UCSD-AML1 (cell line): ENCODE measurements at regions not wholly inside any gene's neighbourhood (a gene's known extent, or its start where the extent isn't known, plus 50 kb on each side); places are given as distances from the start of the nearest gene placed in this dataset.

ENCODE experiments used
- DNase-seq: peaks from one replicate; lab custom pipeline; 2025; ENCODE audit not compliant: unreplicated experiment; lab: John Stamatoyannopoulos, UW

DNA sequence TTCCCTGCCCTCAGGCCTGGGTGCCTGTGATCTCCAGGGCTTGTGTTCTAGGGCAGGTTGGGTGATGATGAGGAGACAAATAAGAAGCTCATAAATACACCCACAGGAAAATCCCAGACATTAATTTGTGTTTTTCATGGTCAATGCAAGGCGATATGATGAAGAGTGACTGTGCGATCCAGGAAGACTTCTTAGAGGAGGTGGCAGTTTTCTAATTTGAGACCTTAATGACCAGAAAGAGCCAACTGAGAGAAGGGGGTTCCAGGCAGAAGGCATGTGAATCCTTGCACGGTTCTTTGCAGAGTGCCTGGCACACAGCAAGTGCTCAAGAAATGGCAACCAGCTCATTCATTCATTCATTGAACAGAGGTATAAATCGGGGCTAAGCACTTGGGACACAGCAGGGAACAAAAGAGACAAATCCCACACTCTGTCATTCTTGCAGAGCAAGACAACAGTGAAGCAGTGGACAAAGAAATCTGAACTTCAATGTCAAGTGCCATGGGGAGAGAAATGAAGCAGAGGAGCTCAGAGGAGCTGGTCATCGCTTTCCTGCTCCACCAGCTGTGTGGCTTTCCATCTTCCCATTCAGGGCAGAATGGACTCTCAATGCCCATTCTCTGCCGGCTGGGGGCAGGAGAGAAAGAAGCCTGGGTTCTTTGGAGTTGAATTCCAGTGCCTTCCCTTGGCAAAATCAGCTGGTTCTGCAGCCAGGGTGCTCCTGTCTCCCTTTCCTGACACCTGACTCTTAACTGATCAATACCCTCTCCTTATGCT, 128.3 kb downstream of the AACS start:
- DNase-seq = no peak

DNA sequence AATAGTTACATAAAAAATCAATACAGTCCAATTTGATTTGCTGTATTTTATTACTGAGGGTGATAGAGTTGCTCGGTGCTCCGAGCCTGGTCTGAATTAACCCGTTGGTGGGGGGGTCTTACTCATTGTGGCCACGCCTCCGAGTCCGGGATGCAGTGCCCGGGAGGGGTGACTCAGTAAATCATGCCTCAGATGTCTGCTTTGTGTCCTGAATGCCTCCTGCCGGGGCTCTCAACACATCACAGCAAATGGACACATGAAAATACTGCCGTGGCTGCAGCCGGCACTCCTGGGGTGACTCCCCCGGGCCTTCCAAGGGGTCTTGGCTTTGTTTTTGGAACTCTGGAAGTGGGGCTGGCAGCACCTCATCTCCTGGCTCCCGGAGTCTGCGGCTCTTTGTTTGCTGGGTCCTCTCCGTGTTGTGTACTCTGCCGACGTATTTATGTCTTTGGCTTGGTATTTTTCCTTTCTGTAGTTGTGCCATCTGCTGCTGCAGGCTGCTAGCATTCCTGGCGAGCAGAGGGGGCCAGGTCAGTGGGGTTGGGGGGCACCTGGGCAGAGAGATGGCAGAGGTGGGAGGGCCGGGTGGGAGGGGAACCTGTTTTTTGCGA, 129.0 kb downstream of the AACS start:
- no peak for DNase-seq

DNA sequence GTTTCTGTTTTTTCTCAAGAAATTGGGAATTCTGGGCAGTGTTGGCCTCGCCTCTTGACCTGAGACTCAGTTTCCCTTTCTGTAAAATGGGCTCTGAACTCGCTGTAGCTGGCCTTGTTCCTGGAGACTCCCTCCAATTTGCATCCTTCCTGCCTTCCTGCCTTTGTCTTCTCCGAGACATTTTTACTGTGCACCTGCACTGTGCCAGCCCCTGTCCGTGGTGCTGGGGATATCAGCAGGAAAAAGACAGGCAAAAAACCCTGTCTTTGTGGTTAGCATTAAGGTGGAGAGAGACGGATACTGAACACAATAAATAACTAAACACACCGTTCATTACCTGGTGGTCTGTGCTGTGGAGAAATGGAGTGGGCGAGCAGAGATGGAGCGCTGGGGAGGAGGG, 129.8 kb downstream of the AACS start:
- DNase-seq = no peak

DNA sequence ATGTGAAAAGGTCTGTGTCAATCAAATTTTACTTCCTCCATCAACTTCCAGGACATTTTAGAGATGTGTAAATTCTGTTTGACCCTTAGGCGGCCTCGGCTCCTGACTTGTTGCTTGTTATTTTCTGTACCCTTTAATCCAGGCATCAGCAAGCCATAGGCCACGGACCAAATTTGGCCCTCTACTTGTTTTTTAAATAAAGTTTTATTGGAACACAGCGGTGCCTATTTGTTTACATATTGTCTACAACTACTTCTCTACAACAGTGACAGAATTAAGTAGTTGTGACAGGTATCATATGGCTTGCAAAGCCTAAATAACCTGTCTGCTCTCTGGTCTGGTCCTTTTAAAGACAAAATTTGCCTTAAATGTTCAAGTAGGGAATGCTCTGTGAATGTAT, 132.1 kb downstream of the AACS start:
- DNase-seq = no peak

DNA sequence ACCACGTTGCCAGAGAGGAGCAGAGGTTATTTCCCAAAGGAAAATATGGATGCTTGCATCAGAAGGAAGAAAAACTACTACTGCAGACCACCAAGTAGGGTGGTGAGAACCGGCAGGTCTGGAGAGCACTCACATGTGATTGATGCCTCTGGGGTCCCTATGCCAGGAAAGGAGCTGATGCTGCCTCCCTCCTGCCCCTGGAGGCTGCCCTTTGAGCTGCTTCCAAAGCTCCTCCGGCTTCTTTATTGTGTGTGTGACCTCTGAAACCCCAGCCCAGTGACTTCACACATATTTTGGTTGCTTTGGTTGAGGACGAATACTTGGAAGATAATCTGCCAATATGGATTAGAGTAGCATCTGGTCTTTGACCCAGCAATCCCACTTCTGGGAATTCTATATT, 133.4 kb downstream of the AACS start:
- DNase-seq = no peak

DNA sequence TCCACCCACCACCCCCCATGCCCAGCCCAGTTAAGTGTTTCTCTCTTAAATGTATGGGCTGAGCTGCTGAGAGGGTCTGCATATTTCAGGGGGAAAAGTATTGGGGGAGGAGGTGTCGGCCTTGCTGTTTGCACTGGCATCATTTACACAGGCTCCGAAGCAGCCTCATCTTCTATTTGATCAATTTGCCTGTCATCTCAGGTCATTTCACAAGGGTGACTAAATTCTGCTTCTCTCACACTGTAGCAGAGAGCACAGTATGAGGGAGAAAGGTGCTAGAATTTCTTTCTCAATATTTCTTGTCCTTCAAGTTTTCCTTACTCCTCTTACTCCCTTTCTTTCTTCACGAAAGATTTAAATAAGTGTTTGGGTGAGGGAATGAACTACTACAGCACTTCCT, 135.9 kb downstream of the AACS start:
- no peak for DNase-seq

DNA sequence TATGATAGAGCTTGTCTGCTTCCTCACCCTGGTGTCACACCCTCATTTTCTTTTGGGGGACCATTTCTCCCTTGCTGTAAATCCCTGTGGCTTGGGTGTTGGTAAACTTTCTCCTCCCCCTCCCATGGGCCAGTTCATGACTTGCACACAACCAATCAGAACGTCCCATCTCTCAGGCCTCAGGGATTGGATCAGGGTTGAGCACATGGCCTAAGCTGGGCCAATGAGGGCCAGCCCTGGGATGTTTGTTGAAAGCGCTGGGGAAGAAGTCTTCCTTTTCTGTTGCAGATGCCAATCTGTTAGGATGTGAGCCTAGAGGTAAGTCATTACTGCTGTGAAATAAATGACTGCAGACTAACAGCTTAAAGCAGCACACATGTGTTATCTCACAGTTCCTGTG, 136.7 kb downstream of the AACS start:
- DNase-seq = no peak

DNA sequence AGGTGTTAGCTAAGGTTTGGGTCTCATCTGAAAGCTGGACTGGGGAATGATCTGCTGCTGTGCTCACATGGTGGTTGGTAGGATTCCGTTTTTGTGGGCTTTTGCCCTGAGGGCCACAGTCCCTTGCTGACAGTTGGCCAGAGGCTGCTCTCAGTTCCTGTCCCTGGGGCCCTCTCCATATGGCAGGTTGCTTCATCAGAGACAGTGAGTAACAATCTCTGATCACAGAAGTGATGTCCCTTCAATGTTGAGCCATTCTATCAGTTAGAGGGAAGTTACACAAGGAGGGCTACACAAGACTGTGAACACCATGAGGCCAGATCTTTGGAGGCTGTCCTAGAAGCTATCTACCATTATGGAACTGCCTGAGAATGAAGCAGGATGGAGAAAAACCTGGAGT, 137.2 kb downstream of the AACS start:
- DNase-seq = no peak

DNA sequence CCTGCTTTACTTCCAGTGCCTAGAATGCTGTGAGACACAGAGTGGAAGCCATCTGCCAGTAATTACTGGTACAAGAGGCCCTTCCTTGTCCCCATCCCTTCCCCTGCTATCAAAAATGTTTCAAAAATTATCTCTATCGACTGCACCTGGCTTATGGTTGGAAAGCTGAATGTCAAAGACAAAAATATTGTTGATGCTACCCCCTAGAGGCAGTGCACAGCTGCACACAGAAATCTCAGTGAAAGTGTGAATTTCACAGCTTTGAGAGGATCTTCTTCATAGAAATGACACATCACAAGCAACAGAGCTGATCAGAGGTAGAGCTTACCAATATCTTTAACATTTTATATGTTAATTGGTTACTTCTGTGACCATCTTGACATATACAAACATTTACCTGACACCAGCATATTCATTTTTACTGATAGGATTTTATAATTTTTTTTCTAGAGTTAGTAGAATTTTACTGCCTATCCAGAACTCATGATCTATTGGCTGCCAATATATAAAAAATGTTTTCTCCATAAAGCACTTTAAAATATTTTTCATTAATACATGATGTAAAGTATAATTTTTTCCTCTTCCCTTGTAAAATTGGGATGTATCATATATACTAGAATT, 138.0 kb downstream of the AACS start:
- no peak for DNase-seq

DNA sequence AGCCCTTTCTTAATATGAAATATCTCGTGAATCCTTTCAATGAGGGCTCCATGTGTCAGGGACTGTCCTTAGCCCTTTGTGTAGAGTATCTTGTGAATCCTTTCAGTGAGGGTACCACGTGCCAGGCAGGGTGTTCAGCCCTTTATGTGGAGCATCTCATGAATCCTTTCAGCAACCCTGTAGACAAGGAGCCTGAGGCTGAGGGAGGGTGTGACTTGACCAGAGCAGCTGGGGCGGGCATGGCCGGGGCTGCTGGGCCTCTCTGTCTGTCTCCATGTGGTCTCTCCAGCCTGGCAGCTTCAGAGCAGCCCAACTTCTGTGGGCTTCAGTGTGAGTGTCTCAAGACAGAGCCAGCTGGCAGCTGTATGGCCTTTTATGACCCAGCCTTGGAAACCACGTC, 140.2 kb downstream of the AACS start:
- no peak for DNase-seq

DNA sequence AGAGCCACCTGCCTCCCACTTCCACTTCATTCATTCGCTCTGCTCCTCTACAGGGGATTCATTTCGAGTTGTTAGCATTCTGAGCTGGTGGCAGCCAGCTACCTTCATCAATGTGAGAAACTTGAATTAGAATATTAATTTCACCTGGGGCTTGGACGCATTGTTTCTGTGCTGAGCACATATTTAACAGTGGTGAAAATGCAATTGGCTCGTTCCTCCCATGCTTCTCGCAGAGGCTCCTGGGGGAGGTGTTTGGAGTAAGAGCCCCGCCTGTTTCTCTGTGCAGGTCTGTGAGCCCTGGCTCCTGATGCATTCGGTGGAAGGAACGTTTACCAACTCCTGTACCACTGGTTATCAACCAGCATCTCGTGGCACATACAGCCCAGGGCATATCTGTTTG, 141.5 kb downstream of the AACS start:
- no peak for DNase-seq

DNA sequence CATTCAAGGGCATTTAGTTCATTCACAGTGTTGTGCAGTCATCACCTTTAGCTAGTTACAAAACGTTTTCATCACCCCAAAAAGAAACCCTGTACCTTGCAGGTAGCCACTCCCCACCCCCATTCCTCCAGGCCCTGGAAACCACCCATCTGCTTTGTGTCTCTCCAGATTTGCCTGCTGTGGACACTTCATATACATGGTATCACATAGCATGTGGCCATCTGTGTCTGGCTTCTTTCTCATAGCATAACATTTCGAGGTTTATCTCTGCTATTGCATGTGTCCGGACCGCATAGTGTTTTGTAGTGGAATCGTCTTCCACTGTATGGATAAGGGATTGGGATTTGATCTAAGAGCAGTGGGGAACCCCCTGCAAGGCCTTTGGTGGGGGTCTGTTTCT, 143.1 kb downstream of the AACS start:
- no peak for DNase-seq

DNA sequence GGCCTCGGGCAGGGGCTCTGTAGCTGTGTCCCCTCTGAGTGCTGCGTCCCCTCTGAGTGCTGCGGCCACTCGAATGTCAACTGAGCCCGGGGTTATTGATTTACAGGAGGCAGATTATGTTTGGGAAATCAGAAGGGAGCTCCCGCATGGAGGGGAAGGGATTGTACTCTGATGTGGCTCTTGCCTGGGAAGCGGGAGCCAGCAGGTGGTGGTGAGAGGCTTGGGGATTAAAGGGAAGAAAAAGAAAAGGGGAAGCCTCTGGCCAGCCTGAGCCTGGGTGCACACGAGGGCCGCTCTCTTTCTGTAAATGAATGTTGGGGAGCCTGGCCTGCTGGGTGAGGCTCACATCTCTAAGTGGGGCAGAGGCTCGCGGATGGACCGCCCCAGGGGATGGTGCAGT, 143.7 kb downstream of the AACS start:
- DNase-seq = no peak

DNA sequence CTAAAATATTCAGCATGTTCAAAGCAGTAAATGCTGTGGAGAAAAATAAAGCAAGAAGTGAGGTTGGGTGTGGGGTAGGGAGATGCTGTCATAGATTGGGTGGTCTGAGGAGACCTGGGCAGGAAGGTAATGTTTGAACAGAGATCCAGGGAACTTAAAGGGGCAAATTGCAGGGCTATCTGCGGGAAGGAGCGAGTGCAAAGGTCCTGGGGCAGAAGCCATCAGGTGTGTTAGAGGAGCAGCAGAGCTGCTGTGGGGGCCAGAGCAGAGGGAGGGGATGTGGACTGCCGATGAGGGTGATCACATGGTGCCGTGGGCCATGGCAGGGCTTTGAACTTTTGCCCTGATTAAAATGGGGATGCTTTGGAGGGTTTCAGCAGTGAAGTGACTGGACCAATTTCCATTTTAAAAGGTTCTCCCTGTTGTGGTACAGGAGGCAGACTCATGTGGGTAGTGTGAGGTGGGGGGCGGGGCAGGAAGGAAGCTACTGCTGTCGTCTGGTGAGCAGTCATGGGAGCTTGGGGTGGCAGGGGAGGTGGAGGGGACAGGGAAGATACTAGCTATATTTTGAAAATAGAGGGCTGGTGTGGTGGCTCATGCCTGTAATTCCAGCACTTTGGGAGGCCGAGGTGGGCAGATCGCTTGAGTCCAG, 145.0 kb downstream of the AACS start:
- DNase-seq = no peak

DNA sequence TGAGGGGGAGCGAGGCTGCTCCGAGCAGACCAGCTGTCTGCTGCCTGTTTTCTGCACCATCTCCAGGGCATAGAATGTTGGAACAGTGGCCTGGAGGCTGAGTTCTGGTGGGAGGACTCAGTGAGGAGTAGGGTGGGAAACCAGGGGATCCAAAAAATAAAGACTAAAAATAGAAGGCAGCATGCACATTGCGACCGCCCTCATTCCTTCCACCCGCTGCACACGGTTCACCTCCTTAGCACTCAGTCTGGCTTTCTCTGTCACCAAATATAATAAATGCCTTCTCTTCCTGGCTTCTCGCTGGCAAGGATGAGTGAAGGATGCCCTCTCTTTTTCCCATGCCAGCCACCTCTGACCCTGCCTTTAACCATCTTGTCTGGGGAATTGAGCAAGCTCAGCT, 146.2 kb downstream of the AACS start:
- DNase-seq = no peak

DNA sequence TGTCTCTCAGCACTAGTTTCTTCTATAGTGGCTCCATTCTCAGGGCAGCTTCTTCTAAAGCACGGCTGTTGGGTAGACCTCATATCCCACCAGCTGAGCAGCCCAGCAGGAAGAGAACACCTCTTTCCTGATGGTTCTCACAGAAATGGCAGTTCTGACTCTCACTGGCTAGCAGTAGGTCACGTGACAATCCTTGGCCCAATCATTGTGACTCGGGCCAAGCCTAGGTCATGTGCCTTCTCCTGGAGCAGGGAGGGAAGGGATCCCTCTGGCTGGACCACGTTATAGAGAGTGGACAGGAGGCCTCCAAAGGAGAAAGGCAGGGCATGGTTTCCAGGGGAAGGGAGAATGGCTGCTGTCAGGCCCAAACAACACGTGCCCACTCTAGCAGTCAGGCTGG, 149.1 kb downstream of the AACS start:
- no peak for DNase-seq

DNA sequence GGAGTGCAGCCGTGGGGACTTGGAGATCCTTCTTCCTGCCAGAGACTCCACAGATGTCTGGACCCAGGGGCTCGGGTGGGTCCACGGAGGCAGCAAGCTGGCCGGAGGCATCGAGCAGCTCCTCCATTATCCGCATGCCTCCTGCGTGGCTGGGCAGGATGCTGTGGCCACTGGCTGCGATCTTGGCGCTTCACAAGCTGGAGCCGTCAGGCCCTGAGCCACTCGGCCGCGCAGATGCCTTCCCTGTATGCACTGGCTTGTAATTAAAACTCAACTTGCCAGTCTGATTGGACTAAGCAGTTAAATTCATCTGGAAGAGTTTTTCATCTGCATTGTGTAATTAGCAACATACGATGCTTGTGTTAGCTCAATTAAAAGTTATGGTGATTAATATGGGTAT, 151.5 kb downstream of the AACS start:
- no peak for DNase-seq

DNA sequence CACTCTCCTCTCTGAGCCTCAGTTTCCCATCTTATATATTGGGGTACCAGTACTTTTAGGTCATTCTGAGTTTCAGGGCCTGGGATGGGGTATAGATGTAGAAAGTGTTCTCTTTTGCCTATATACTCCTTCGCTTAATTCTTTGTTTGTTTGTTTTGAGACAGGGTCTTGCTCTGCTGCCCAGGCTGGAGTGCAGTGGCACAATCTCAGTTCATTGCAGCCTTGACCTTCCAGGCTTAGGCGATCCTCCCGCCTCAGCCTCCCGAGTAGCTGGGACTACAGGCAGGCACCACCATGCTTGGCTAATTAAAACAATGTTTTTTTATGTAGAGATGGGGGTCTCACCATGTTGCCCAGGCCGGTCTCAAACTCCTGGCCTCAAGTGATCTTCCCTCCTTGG, 152.1 kb downstream of the AACS start:
- no peak for DNase-seq

DNA sequence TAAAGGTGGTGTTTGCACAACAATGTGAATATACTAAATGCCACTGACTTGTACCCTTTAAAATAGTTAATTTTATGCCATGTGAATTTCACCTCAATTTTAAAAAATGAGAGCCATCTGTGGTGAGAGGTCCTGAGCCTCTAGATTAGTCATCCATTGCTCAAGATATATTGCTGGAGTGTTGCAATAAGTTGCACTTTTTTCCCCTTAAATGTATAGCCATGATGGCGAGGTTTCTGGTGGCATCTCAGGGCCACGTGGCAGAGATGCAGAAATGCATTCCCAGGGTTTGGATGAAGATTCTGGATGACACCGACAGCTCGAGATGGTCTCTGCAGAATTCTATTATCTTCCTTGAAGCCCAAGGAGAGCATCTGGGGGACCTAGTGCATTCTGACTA, 153.7 kb downstream of the AACS start:
- DNase-seq = no peak

DNA sequence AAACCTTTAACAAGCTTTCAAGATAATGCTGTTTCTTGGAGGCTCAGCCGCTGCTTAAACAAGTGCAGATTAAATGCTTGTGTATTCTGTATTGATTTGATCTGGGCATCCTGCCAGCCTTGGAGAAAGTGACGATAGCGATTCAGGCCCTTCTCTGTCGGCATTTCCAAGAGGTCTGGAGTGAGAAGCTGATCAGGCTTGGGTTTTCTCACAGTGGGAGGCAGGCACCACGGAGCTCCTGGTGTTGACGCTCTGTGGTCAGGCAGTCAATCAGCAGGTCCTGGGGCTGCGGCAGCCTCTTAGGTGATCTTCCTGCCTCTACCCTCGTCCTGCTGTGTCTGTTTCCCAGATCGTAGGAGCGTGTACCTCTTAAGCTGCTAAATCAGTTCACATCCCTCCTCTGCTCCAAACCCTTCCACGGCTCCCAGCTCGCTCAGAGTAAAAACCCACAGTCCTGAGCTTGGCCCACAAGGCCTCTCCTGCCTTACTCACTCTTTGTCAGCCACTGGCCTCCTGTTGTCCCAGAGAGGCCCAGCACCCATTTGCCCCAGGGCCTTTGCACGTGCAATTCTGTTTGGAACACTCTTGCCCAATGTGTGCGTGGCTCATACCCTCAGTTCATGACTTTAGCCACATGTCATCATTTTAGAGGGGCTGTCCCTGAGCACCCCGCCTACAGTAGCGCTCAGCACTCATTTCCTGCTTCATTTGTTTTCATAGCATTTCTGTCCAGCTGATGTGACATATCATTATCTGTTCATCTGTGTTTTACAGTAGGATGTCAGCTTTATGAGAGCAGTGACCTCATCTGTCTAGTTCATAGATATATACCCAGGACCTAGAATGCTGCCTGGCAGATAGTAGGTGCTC, 155.4 kb downstream of the AACS start:
- DNase-seq = no peak

DNA sequence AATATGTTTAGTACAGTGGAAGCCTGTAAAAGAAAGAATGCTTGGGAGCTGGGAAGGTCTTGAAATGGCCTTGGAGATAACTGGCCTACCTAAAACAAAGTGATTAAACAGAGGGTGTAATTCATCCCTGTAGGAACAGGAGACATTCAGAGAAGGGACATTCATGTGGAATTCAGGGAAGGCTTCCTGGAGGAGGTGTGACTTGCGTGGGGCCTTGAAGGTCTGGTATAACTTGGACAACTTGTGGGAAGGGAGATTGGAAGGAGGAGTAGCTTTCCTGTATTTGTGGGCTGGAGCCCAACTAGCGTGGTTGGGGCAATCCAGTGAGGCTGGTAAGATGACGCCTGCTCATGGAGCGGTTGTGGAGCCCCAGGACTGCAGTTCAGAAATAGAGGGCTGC, 156.4 kb downstream of the AACS start:
- DNase-seq = no peak
